Tibial artery (tissue), 4 donors: ENCODE measurements at regions not wholly inside any gene's neighbourhood (a gene's known extent, or its start where the extent isn't known, plus 50 kb on each side); places are given as distances from the start of the nearest gene placed in this dataset.

ENCODE experiments used
- DNase-seq, 2 donors: peaks; one replicate each; pipeline ENCODE4 v3.0.0-alpha.2; 2019
- H3K27ac ChIP-seq, 2 donors: fragments of 200-600 bp; sonication (generic) in 1 of 2; 1 replicate in 1 of 2; 2 replicates in 1 of 2; pipeline ENCODE4 v1.5.1; 2018 to 2019; ENCODE audit warnings: mild to moderate bottlenecking in 1 of 2
- H3K27me3 ChIP-seq, 2 donors: fragments of 200-600 bp; sonication (generic) in 1 of 2; one replicate each; pipeline versions ENCODE4 v1.5.1 to v1.6.0; 2016 to 2019
- H3K36me3 ChIP-seq, 3 donors: fragments of 200-600 bp; sonication (generic) in 2 of 3; one replicate each; pipeline ENCODE4 v1.5.1; 2016 to 2019; ENCODE audit warnings: mild to moderate bottlenecking in 2 of 3
- H3K4me1 ChIP-seq, 4 donors: fragments of 200-600 bp; sonication (generic) in 2 of 4; 1 replicate in 3 of 4; 2 replicates in 1 of 4; pipeline ENCODE4 v1.5.1; 2016 to 2019
- H3K4me3 ChIP-seq, 2 donors: fragments of 200-600 bp; sonication (generic) in 1 of 2; 1 replicate in 1 of 2; 2 replicates in 1 of 2; pipeline ENCODE4 v1.5.1; 2018 to 2019; ENCODE audit warnings: mild to moderate bottlenecking in 2 of 2
- H3K9me3 ChIP-seq, 3 donors: fragments of 200-600 bp; sonication (generic) in 1 of 3; one replicate each; pipeline ENCODE4 v1.5.1; 2016 to 2019
- intact Hi-C: fragments of 100-400 bp; cut with DNase I; formaldehyde crosslinking; loops from one replicate; pipeline ENCODE4 v1.15.0; 2023; ENCODE audit warnings: low total_unique reads
- TF ChIP-seq, protein P1 (sequence below), 2 experiments: fragments of 200-600 bp in 1 of 2; fragments of 450-650 bp in 1 of 2; IDR thresholded peaks; one replicate each; pipeline ENCODE4 v1.5.1; 2017 to 2019; ENCODE audit warnings: antibody characterized with exemption in 2 of 2, mild to moderate bottlenecking in 1 of 2, moderate library complexity in 1 of 2

DNA sequence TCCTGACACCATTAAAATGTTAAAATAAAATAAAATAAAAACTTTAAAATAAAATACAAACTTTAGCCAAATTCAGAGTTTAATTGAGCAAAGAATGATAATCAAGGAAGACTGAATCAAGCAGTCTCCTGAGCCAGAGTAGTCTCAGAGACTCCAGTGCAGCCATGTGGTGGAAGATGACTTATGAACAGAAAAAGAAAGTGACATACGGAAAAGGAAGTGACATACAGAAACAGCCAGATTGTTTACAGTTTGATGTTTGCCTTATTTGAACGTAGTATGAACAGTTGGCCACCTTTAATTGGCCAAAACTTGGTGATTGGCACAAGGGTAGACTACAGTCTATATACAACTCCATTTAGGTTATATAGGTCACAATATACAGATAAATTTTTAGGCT lies 787.2 kb downstream of the ADCYAP1 start:
- intact Hi-C loops = no loop called here
- Histone ChIP-seq H3K4me3 (no peak overlapping the region), H3K36me3 (no peaks in the 10 kb centered on the region), H3K9me3 (no peaks in the 10 kb centered on the region), H3K4me1 (no peaks in the 10 kb centered on the region), H3K27ac (no peak overlapping the region), H3K27me3 (no peaks in the 10 kb centered on the region)
- TF ChIP-seq, protein P1, sequence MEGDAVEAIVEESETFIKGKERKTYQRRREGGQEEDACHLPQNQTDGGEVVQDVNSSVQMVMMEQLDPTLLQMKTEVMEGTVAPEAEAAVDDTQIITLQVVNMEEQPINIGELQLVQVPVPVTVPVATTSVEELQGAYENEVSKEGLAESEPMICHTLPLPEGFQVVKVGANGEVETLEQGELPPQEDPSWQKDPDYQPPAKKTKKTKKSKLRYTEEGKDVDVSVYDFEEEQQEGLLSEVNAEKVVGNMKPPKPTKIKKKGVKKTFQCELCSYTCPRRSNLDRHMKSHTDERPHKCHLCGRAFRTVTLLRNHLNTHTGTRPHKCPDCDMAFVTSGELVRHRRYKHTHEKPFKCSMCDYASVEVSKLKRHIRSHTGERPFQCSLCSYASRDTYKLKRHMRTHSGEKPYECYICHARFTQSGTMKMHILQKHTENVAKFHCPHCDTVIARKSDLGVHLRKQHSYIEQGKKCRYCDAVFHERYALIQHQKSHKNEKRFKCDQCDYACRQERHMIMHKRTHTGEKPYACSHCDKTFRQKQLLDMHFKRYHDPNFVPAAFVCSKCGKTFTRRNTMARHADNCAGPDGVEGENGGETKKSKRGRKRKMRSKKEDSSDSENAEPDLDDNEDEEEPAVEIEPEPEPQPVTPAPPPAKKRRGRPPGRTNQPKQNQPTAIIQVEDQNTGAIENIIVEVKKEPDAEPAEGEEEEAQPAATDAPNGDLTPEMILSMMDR (IDR thresholded peaks at IDR 0.05) = no peak
- DNase-seq = no peak

DNA sequence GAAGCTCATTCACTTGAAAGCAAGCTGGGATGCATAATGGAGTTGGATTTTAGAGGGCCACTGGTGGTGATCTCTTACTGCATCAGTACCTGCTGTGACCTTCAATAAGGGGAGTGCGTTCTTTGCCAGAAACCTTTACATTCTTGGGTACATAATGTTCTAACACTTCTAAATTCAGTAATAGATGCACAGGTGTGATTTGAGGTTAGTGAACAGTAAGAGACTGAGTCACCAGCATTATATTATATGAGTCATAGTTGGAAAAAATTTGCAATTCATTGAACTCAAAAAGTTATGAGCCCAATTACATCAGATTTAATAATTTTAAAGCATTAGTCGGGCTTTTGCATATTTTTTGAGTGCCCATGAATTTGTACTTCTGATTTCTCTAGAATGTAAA lies 803.3 kb downstream of the ADCYAP1 start:
- intact Hi-C loops = no loop called here
- Histone ChIP-seq H3K27me3 (no peaks in the 10 kb centered on the region), H3K27ac (no peak overlapping the region), H3K36me3 (no peaks in the 10 kb centered on the region), H3K4me3 (no peak overlapping the region), H3K4me1 (no peaks in the 10 kb centered on the region), H3K9me3 (no peaks in the 10 kb centered on the region)
- no peak for DNase-seq
- TF ChIP-seq, protein P1 (IDR thresholded peaks at IDR 0.05) = no peak

DNA sequence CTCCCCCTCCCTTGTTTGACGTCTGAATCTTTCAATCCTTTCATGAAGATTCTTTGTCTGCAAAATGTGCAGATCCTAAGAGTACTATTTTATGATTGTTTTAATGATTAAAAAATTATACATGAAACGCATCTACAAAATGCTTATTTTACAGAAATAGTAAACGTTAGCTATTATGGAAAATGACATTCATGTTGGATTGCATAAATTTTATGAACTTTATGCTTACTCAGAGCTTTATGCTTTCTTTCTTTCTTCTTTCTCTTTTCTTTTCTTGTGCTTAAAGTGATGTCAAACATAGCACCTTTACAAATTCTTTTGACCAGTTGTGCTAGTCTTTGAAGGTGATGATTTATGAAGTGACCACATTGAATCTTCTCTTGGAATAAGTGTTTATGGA lies 805.4 kb downstream of the ADCYAP1 start:
- TF ChIP-seq, protein P1 (IDR thresholded peaks at IDR 0.05) = no peak
- Histone ChIP-seq H3K4me1 (no peaks in the 10 kb centered on the region), H3K9me3 (no peaks in the 10 kb centered on the region), H3K36me3 (no peaks in the 10 kb centered on the region), H3K4me3 (no peak overlapping the region), H3K27ac (no peak overlapping the region), H3K27me3 (no peaks in the 10 kb centered on the region)
- no peak for DNase-seq
- intact Hi-C loops = no loop called here

- TF ChIP-seq, protein P1 (IDR thresholded peaks at IDR 0.05) = no peak
- no peak overlapping the region for H3K27ac ChIP-seq
- H3K4me3 ChIP-seq = no peak overlapping the region
- no peaks in the 10 kb centered on the region for H3K4me1 ChIP-seq
- no peaks in the 10 kb centered on the region for H3K9me3 ChIP-seq
- intact Hi-C loops = no loop called here
- DNase-seq = no peak
- no peaks in the 10 kb centered on the region for H3K36me3 ChIP-seq
- H3K27me3 ChIP-seq = no peaks in the 10 kb centered on the region
These were observed 827.5 kb downstream of the ADCYAP1 start for GRCh38 chr18:1732143-1732542.

- Histone ChIP-seq H3K27ac (no peak overlapping the region), H3K27me3 (no peaks in the 10 kb centered on the region), H3K36me3 (no peaks in the 10 kb centered on the region), H3K4me1 (no peaks in the 10 kb centered on the region), H3K9me3 (no peaks in the 10 kb centered on the region), H3K4me3 (no peak overlapping the region)
- intact Hi-C loops = no loop called here
- TF ChIP-seq, protein P1 (IDR thresholded peaks at IDR 0.05) = no peak
- no peak for DNase-seq
These were observed 825.2 kb downstream of the METTL4 start for GRCh38 chr18:1746131-1746530.

GRCh38 chr18:1751249-1751648 lies 820.1 kb downstream of the METTL4 start:
- no peaks in the 10 kb centered on the region for H3K27me3 ChIP-seq
- no peaks in the 10 kb centered on the region for H3K9me3 ChIP-seq
- no peak overlapping the region for H3K4me3 ChIP-seq
- intact Hi-C loops = no loop called here
- TF ChIP-seq, protein P1 (IDR thresholded peaks at IDR 0.05) = no peak
- no peak for DNase-seq
- no peaks in the 10 kb centered on the region for H3K36me3 ChIP-seq
- H3K4me1 ChIP-seq = no peaks in the 10 kb centered on the region
- H3K27ac ChIP-seq = no peak overlapping the region
